ENCODE measurements at regions not wholly inside any gene's neighbourhood (a gene's known extent, or its start where the extent isn't known, plus 50 kb on each side); places are given as distances from the start of the nearest gene placed in this dataset.

DNA sequence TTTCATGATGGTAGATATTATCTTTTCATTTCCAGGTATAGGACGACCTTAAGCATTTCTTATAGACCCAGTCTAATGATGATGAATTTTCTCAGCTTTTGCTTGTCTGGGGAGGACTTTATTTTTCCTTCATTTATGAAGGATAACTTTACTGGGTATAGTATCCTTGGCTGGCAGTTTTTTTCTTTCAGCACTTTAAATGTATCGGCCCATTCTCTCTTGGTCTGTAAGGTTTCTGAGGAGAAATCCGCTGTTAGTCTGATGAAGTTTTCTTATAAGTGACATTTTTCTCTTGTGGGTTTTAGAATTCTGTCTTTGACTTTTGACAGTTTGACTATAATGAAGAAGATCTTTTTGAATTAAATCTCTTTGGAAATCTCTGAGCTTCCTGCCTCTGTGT lies 144.7 kb upstream of the SLC22A23 start:
- Histone ChIP-seq H3K36me3 (replicated peaks in 1 of 2; ENCODE audit: control insufficient read depth in 1 of 2, insufficient read depth in 2 of 2, low read length in 1 of 2) (no peaks in the 10 kb centered on the region), H3K4me2 (no peak overlapping the region), H3K79me2 (ENCODE audit: insufficient read depth) (no peaks in the 10 kb centered on the region), H3K9me2 (no peaks in the 10 kb centered on the region), H2AFZ (ENCODE audit: low read depth) (no peak overlapping the region), H3K4me1 (ENCODE audit: control insufficient read depth in 1 of 2, insufficient read depth in 2 of 2, low read depth in 1 of 2, low read length in 1 of 2) (no peaks in the 10 kb centered on the region), H3K27ac (ENCODE audit: low read depth in 2 of 2, low read length in 1 of 2) (no peak overlapping the region), H3K4me3 (ENCODE audit: low read depth in 2 of 2, low read length in 1 of 2) (no peak overlapping the region), H3F3A (replicated peaks; ENCODE audit: insufficient read depth) (no peaks in the 10 kb centered on the region), H3K9ac (no peak overlapping the region), H3K27me3 (ENCODE audit: insufficient read depth) (peaks cover 3% of the 10 kb centered on the region), H3K9me3 (no peaks in the 10 kb centered on the region), H4K20me1 (ENCODE audit: insufficient read depth) (no peaks in the 10 kb centered on the region)
- DNase-seq = no peak
- ChIA-PET POLR2A (no interaction called here), CTCF (no interaction called here)
- TF ChIP-seq, protein P1, sequence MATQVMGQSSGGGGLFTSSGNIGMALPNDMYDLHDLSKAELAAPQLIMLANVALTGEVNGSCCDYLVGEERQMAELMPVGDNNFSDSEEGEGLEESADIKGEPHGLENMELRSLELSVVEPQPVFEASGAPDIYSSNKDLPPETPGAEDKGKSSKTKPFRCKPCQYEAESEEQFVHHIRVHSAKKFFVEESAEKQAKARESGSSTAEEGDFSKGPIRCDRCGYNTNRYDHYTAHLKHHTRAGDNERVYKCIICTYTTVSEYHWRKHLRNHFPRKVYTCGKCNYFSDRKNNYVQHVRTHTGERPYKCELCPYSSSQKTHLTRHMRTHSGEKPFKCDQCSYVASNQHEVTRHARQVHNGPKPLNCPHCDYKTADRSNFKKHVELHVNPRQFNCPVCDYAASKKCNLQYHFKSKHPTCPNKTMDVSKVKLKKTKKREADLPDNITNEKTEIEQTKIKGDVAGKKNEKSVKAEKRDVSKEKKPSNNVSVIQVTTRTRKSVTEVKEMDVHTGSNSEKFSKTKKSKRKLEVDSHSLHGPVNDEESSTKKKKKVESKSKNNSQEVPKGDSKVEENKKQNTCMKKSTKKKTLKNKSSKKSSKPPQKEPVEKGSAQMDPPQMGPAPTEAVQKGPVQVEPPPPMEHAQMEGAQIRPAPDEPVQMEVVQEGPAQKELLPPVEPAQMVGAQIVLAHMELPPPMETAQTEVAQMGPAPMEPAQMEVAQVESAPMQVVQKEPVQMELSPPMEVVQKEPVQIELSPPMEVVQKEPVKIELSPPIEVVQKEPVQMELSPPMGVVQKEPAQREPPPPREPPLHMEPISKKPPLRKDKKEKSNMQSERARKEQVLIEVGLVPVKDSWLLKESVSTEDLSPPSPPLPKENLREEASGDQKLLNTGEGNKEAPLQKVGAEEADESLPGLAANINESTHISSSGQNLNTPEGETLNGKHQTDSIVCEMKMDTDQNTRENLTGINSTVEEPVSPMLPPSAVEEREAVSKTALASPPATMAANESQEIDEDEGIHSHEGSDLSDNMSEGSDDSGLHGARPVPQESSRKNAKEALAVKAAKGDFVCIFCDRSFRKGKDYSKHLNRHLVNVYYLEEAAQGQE (IDR thresholded peaks at IDR 0.05; ENCODE audit: low read depth, low read length) = no peak
- no peak for TF ChIP-seq RCOR1 (IDR thresholded peaks at IDR 0.05; ENCODE audit: low read length)
- TF ChIP-seq POLR2AphosphoS5 (IDR thresholded peaks at IDR 0.05; ENCODE audit: low read depth, low read length) = no peak
- TF ChIP-seq, protein P2, sequence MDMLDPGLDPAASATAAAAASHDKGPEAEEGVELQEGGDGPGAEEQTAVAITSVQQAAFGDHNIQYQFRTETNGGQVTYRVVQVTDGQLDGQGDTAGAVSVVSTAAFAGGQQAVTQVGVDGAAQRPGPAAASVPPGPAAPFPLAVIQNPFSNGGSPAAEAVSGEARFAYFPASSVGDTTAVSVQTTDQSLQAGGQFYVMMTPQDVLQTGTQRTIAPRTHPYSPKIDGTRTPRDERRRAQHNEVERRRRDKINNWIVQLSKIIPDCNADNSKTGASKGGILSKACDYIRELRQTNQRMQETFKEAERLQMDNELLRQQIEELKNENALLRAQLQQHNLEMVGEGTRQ (IDR thresholded peaks at IDR 0.05; ENCODE audit: borderline replicate concordance, low read depth, low read length) = no peak
- TF ChIP-seq, protein P3, sequence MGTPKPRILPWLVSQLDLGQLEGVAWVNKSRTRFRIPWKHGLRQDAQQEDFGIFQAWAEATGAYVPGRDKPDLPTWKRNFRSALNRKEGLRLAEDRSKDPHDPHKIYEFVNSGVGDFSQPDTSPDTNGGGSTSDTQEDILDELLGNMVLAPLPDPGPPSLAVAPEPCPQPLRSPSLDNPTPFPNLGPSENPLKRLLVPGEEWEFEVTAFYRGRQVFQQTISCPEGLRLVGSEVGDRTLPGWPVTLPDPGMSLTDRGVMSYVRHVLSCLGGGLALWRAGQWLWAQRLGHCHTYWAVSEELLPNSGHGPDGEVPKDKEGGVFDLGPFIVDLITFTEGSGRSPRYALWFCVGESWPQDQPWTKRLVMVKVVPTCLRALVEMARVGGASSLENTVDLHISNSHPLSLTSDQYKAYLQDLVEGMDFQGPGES (IDR thresholded peaks at IDR 0.05; ENCODE audit: low read depth, low read length) = no peak
- no peak for TF ChIP-seq SMC3 (IDR thresholded peaks at IDR 0.05; ENCODE audit: low read depth, low read length)
- TF ChIP-seq GABPA (IDR thresholded peaks at IDR 0.05; ENCODE audit: low read depth) = no peak
- no peak for TF ChIP-seq SIN3A (IDR thresholded peaks at IDR 0.05; ENCODE audit: borderline replicate concordance, low read depth, low read length)
- no peak for TF ChIP-seq FOXM1 (IDR thresholded peaks at IDR 0.05; ENCODE audit: low read depth)
- TF ChIP-seq MEF2A (IDR thresholded peaks at IDR 0.05; ENCODE audit: borderline replicate concordance, low read depth) = no peak
- no peak for TF ChIP-seq ELF1 (IDR thresholded peaks at IDR 0.05)
- TF ChIP-seq, protein P4, sequence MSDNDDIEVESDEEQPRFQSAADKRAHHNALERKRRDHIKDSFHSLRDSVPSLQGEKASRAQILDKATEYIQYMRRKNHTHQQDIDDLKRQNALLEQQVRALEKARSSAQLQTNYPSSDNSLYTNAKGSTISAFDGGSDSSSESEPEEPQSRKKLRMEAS (IDR thresholded peaks at IDR 0.05; ENCODE audit: low read depth) = no peak
- no peak for TF ChIP-seq JUND (IDR thresholded peaks at IDR 0.05)
- 85% methylated on average over 3 of the region's 3 CpGs for whole genome bisulfite sequencing (ENCODE audit: low lambda C conversion rate)

All from SK-N-SH (cell line).